ENCODE measurements at regions not wholly inside any gene's neighbourhood (a gene's known extent, or its start where the extent isn't known, plus 50 kb on each side); places are given as distances from the start of the nearest gene placed in this dataset.

DNA sequence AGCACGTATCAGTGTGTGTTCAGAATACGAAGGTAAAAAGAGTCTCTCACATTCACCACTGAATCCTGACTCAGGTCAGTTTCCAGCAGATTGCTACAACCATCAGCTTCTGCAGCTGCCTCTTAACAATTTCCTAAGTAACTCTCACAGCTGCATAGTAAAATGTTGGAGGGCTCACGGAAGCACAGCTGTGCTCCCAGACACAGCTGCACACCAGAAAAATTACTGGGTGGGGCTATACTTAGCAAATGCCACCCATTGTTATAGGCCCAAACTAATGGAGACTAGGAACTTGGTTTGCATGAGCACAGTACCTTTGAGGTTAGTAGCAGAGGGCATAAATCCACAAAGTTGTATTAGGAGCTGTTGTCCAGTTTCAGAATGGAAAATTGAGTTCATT, 153.9 kb upstream of the ERBB4 start:
- TF ChIP-seq SMC3 (IDR thresholded peaks at IDR 0.05; ENCODE audit: low read depth, low read length) (no peak), POLR2AphosphoS5 (IDR thresholded peaks at IDR 0.05; ENCODE audit: low read depth, low read length) (no peak)
